Smooth muscle cell (in vitro differentiated cells): ENCODE measurements at regions not wholly inside any gene's neighbourhood (a gene's known extent, or its start where the extent isn't known, plus 50 kb on each side); places are given as distances from the start of the nearest gene placed in this dataset.

ENCODE experiments used
- DNase-seq: peaks from one replicate; lab custom pipeline; 2025; ENCODE audit not compliant: unreplicated experiment; lab: John Stamatoyannopoulos, UW
- H2AFZ ChIP-seq: fragments of 200-600 bp; sonication (generic); 2 replicates; pipeline ENCODE4 v1.6.0; 2016; ENCODE audit warnings: antibody characterized with exemption, low read depth, mild to moderate bottlenecking
- H3F3A ChIP-seq: fragments of 200-600 bp; sonication (generic); 2 replicates; pipeline ENCODE4 v1.6.0; 2017; ENCODE audit warnings: antibody characterized with exemption, low read depth
- H3K27ac ChIP-seq: fragments of 200-600 bp; sonication (generic); 2 replicates; pipeline ENCODE4 v1.5.1; 2016; ENCODE audit warnings: low read depth, mild to moderate bottlenecking
- H3K27me3 ChIP-seq: fragments of 200-600 bp; sonication (generic); 2 replicates; pipeline ENCODE4 v1.6.1; 2016; ENCODE audit warnings: low read depth, mild to moderate bottlenecking
- H3K36me3 ChIP-seq: fragments of 200-600 bp; sonication (generic); 2 replicates; pipeline ENCODE4 v1.5.1; 2016; ENCODE audit warnings: low read depth
- H3K4me1 ChIP-seq: fragments of 200-600 bp; sonication (generic); 2 replicates; pipeline ENCODE4 v1.5.1; 2016; ENCODE audit warnings: low read depth
- H3K4me2 ChIP-seq: fragments of 200-600 bp; sonication (generic); 2 replicates; pipeline ENCODE4 v1.6.0; 2016; ENCODE audit warnings: mild to moderate bottlenecking
- H3K4me3 ChIP-seq: fragments of 200-600 bp; sonication (generic); 2 replicates; pipeline ENCODE4 v1.5.1; 2016; ENCODE audit warnings: mild to moderate bottlenecking
- H3K79me2 ChIP-seq: fragments of 200-600 bp; sonication (generic); 2 replicates; pipeline ENCODE4 v1.6.0; 2016; ENCODE audit warnings: low read depth, mild to moderate bottlenecking
- H3K9ac ChIP-seq: fragments of 200-600 bp; sonication (generic); 2 replicates; pipeline ENCODE4 v1.6.0; 2016; ENCODE audit warnings: low read depth
- H3K9me3 ChIP-seq: fragments of 200-600 bp; sonication (generic); replicated peaks from 2 replicates; pipeline ENCODE4 v1.5.1; 2016; ENCODE audit warnings: low read depth
- H4K20me1 ChIP-seq: fragments of 200-600 bp; sonication (generic); 2 replicates; pipeline ENCODE4 v1.6.0; 2016; ENCODE audit warnings: low read depth
- WGBS: methylation state at CpG from one replicate; pipeline ENCODE4 v1.1.7; 2016; ENCODE audit warnings: low lambda C conversion rate; 5-methylcytosine and 5-hydroxymethylcytosine counted together
- TF ChIP-seq, protein P1 (sequence below): fragments of 200-600 bp; sonication (generic); IDR thresholded peaks from 2 replicates; pipeline ENCODE4 v1.5.1; 2017; ENCODE audit warnings: borderline replicate concordance, mild to moderate bottlenecking, antibody characterized with exemption; ENCODE audit not compliant: insufficient read depth, poor library complexity, severe bottlenecking

DNA sequence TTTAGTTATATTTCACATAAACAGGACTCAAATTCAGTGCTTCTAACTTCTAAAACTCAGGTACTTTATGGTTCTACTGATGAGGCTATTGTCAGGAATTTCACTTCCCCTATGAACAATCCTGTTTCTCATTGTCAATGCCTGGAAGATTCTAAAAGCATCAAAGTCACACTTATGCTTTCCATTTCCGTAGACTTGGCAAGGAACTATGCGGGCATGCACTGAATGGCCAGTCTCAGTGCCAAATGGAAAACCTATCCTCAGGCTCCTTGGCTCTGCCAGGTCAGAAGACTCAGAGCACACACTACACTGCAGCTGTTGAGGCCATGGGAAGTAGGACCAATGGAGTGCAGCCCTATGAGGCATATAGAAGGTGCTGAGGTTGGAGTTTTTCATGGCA is 97.0 kb upstream of the PTPN13 start:
- H3K9ac ChIP-seq: no peak overlapping the region
- WGBS: 84% methylated on average over 2 of the region's 2 CpGs
- H3F3A ChIP-seq: peaks cover 8% of the 10 kb centered on the region
- no peaks in the 10 kb centered on the region for H3K36me3 ChIP-seq
- peak overlapping the region; percentile 22 for H3K27ac ChIP-seq
- DNase-seq: no peak
- H3K4me1 ChIP-seq: peaks cover 33% of the 10 kb centered on the region
- H2AFZ ChIP-seq: no peak overlapping the region
- no peaks in the 10 kb centered on the region for H3K9me3 ChIP-seq
- no peaks in the 10 kb centered on the region for H3K27me3 ChIP-seq
- no peak overlapping the region for H3K4me3 ChIP-seq
- H3K79me2 ChIP-seq: no peaks in the 10 kb centered on the region
- TF ChIP-seq, protein P1, sequence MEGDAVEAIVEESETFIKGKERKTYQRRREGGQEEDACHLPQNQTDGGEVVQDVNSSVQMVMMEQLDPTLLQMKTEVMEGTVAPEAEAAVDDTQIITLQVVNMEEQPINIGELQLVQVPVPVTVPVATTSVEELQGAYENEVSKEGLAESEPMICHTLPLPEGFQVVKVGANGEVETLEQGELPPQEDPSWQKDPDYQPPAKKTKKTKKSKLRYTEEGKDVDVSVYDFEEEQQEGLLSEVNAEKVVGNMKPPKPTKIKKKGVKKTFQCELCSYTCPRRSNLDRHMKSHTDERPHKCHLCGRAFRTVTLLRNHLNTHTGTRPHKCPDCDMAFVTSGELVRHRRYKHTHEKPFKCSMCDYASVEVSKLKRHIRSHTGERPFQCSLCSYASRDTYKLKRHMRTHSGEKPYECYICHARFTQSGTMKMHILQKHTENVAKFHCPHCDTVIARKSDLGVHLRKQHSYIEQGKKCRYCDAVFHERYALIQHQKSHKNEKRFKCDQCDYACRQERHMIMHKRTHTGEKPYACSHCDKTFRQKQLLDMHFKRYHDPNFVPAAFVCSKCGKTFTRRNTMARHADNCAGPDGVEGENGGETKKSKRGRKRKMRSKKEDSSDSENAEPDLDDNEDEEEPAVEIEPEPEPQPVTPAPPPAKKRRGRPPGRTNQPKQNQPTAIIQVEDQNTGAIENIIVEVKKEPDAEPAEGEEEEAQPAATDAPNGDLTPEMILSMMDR: no peak
- H3K4me2 ChIP-seq: peak overlapping the region; percentile 70
- H4K20me1 ChIP-seq: no peaks in the 10 kb centered on the region

DNA sequence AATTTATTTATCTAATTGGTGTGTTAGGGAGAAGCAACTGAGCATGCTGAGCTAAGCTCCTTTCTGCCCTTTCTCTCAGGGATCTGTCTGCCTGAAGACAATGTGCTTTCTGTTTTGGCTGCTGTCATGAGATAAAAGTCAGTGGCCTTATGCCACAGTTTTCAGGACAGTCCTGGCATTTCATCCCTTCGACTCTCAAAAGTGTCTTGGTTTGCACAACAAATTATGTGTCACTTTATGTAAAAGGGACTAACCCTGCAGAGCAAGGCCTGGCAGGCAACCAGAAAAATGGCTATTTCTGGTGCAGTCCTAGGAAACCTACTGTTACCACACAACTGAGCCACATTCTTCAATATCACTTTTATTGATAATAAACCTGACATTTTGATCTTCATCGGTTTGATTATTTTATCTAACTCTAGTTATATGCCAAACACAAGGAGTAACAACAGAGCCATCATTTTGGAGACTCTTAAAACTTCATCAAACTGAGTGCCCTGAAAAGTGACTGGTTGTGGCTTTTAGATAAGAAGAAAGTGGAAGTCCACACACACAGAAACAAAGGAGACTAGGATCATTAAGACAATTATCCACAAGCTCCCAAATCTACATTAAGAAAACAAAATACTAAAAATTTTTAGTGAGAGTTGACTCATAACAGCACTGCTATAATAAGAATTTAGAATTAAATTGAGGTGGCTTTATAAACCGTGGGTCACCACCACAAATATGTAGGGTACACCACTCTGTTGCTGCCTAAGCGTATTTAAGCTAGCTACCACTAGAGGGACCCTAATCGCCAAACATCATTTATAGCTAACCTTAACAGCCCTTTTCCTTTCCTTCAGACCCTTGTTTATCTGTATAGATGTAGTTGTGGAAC is 95.9 kb upstream of the PTPN13 start:
- no peak overlapping the region for H2AFZ ChIP-seq
- H3K36me3 ChIP-seq: no peaks in the 10 kb centered on the region
- peaks cover 33% of the 10 kb centered on the region for H3K4me1 ChIP-seq
- TF ChIP-seq, protein P1: peak; percentile 89
- no peak for DNase-seq
- no peaks in the 10 kb centered on the region for H4K20me1 ChIP-seq
- 24% methylated on average over 5 of the region's 5 CpGs for WGBS
- no peaks in the 10 kb centered on the region for H3K9me3 ChIP-seq
- no peak overlapping the region for H3K9ac ChIP-seq
- no peak overlapping the region for H3K4me3 ChIP-seq
- H3K27me3 ChIP-seq: no peaks in the 10 kb centered on the region
- H3K27ac ChIP-seq: peak overlapping the region; percentile 4
- H3K4me2 ChIP-seq: peak overlapping the region; percentile 70
- H3F3A ChIP-seq: peaks cover 8% of the 10 kb centered on the region
- H3K79me2 ChIP-seq: no peaks in the 10 kb centered on the region

- no peak overlapping the region for H3K9ac ChIP-seq
- H3K9me3 ChIP-seq: no peaks in the 10 kb centered on the region
- no peak overlapping the region for H3K27ac ChIP-seq
- peak overlapping the region; percentile 70 for H3K4me2 ChIP-seq
- peaks cover 33% of the 10 kb centered on the region for H3K4me1 ChIP-seq
- H2AFZ ChIP-seq: no peak overlapping the region
- H3K79me2 ChIP-seq: no peaks in the 10 kb centered on the region
- H3K36me3 ChIP-seq: no peaks in the 10 kb centered on the region
- H3K4me3 ChIP-seq: no peak overlapping the region
- TF ChIP-seq, protein P1: no peak
- H4K20me1 ChIP-seq: no peaks in the 10 kb centered on the region
- 41% methylated on average over 1 of the region's 1 CpG for WGBS
- H3F3A ChIP-seq: peaks cover 8% of the 10 kb centered on the region
- H3K27me3 ChIP-seq: no peaks in the 10 kb centered on the region
- DNase-seq: no peak
Measured at GRCh38 chr4:86498863-86499166, 95.3 kb upstream of the PTPN13 start.

DNA sequence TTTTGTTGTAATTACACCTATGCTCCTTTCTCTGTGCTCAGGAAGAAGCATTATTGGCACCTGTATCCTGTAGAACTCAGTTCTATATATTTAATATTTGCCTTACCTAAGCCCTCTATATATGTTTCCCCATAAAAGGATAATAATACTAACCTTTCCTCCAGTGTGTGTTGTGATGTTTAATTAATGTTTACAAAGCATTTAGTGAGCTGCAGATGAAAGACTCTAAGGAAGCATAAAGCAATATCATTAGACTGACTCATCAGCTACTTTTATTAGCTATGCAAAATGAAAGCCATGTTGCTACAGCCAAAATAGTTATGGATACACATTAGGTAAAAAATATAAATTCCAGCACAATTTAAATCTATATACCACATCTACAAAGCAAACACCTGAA is 93.6 kb upstream of the PTPN13 start:
- no peaks in the 10 kb centered on the region for H3K79me2 ChIP-seq
- H3K4me1 ChIP-seq: peaks cover 33% of the 10 kb centered on the region
- peaks cover 8% of the 10 kb centered on the region for H3F3A ChIP-seq
- no peaks in the 10 kb centered on the region for H3K27me3 ChIP-seq
- H3K4me3 ChIP-seq: no peak overlapping the region
- no peak overlapping the region for H3K27ac ChIP-seq
- H4K20me1 ChIP-seq: no peaks in the 10 kb centered on the region
- H3K9ac ChIP-seq: no peak overlapping the region
- TF ChIP-seq, protein P1: no peak
- H2AFZ ChIP-seq: no peak overlapping the region
- H3K9me3 ChIP-seq: no peaks in the 10 kb centered on the region
- H3K36me3 ChIP-seq: no peaks in the 10 kb centered on the region
- H3K4me2 ChIP-seq: peak overlapping the region; percentile 38
- DNase-seq: no peak
